Osteoblast (primary cell): ENCODE measurements at regions not wholly inside any gene's neighbourhood (a gene's known extent, or its start where the extent isn't known, plus 50 kb on each side); places are given as distances from the start of the nearest gene placed in this dataset.

ENCODE experiments used
- DNase-seq: peaks from one replicate; pipeline ENCODE4 v3.0.0; 2011; ENCODE audit warnings: low spot score, mixed read lengths; ENCODE audit not compliant: insufficient read length; ENCODE audit errors: missing footprints
- H2AFZ ChIP-seq: 2 replicates; pipeline ENCODE4 v1.6.0; 2011; ENCODE audit warnings: mild to moderate bottlenecking, low read length
- H3K27ac ChIP-seq: 2 replicates; pipeline ENCODE4 v1.5.1; 2011; ENCODE audit warnings: mild to moderate bottlenecking, low read depth, low read length, moderate library complexity
- H3K27me3 ChIP-seq: 2 replicates; pipeline ENCODE4 v1.6.0; 2012; ENCODE audit warnings: mild to moderate bottlenecking, control low read depth, inconsistent platforms, low read length, moderate library complexity; ENCODE audit not compliant: insufficient read depth
- H3K36me3 ChIP-seq: 2 replicates; pipeline ENCODE4 v1.5.1; 2011; ENCODE audit warnings: mild to moderate bottlenecking, low read length, control low read depth, moderate library complexity; ENCODE audit not compliant: insufficient read depth
- H3K4me1 ChIP-seq: 2 replicates; pipeline ENCODE4 v1.5.1; 2011; ENCODE audit warnings: mild to moderate bottlenecking, low read length, control low read depth, moderate library complexity; ENCODE audit not compliant: insufficient read depth
- H3K4me2 ChIP-seq: 2 replicates; pipeline ENCODE4 v1.6.0; 2011; ENCODE audit warnings: mild to moderate bottlenecking, low read length; ENCODE audit not compliant: insufficient read depth
- H3K4me3 ChIP-seq: fragments of 200-600 bp; sonication (generic); 3 replicates; pipeline ENCODE4 v1.5.1; 2012; ENCODE audit warnings: mild to moderate bottlenecking, low read length, inconsistent platforms; ENCODE audit not compliant: insufficient read depth
- H3K79me2 ChIP-seq: 2 replicates; pipeline ENCODE4 v1.6.0; 2012; ENCODE audit warnings: mild to moderate bottlenecking, low read length, control low read depth, inconsistent platforms; ENCODE audit not compliant: insufficient read depth
- H3K9me3 ChIP-seq: 2 replicates; pipeline ENCODE4 v1.5.1; 2011; ENCODE audit warnings: low read depth, low read length, control low read depth
- H4K20me1 ChIP-seq: 2 replicates; pipeline ENCODE4 v1.6.0; 2012; ENCODE audit warnings: mild to moderate bottlenecking, low read length, control low read depth; ENCODE audit not compliant: insufficient read depth
- TF ChIP-seq, protein P1 (sequence below): IDR thresholded peaks from 2 replicates; pipeline ENCODE4 v1.5.1; 2011; ENCODE audit warnings: mild to moderate bottlenecking, low read depth, low read length, moderate library complexity; ENCODE audit errors: extremely low read depth

DNA sequence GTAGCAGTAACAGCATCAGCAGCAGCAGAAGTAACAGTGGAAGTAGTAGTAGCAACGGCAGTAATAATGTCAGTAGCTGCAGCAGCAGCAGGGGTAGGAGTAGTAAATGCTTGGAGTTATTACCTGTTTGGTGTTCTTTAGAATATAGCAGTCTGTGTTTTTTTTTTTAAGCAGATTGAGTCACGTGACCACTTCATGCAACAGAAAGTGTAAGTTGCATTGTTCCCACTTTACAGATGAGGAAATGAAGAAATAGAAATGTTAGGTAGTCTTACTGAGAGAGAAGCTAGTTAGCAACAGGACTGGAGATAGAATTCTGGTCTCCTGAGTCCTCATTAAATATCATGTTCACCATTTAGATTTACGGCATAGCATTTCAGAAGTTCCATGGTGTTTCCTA is 358.2 kb downstream of the HAPSTR1 start:
- no peak overlapping the region for H3K4me2 ChIP-seq
- TF ChIP-seq, protein P1, sequence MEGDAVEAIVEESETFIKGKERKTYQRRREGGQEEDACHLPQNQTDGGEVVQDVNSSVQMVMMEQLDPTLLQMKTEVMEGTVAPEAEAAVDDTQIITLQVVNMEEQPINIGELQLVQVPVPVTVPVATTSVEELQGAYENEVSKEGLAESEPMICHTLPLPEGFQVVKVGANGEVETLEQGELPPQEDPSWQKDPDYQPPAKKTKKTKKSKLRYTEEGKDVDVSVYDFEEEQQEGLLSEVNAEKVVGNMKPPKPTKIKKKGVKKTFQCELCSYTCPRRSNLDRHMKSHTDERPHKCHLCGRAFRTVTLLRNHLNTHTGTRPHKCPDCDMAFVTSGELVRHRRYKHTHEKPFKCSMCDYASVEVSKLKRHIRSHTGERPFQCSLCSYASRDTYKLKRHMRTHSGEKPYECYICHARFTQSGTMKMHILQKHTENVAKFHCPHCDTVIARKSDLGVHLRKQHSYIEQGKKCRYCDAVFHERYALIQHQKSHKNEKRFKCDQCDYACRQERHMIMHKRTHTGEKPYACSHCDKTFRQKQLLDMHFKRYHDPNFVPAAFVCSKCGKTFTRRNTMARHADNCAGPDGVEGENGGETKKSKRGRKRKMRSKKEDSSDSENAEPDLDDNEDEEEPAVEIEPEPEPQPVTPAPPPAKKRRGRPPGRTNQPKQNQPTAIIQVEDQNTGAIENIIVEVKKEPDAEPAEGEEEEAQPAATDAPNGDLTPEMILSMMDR: no peak
- no peak for DNase-seq
- no peaks in the 10 kb centered on the region for H3K27me3 ChIP-seq
- peaks cover under 1% of the 10 kb centered on the region for H3K9me3 ChIP-seq
- no peaks in the 10 kb centered on the region for H4K20me1 ChIP-seq
- no peak overlapping the region for H3K4me3 ChIP-seq
- no peak overlapping the region for H3K27ac ChIP-seq
- no peaks in the 10 kb centered on the region for H3K36me3 ChIP-seq
- no peak overlapping the region for H2AFZ ChIP-seq
- no peaks in the 10 kb centered on the region for H3K79me2 ChIP-seq
- H3K4me1 ChIP-seq: no peaks in the 10 kb centered on the region

DNA sequence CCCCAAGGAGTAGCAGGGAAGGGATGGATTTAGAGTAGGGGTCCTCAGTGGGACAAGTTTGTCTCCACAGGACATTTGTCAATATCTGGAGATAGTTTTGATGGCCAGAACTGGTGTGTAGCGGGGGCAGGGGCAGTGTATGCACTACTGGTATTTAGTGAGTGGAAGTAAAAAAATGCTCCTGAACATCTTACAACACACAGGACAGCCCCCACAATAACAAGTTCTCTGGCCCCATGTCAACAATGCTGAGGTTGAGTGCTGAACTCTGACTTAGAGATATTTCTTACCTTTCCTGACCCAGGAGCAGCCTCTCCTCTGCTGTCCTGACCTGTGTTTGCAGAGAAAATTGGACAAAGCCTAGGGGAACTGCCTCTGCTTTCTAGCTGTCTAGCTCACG is 365.8 kb downstream of the HAPSTR1 start:
- H3K4me2 ChIP-seq: no peak overlapping the region
- H3K4me1 ChIP-seq: no peaks in the 10 kb centered on the region
- no peak overlapping the region for H3K4me3 ChIP-seq
- TF ChIP-seq, protein P1: no peak
- H3K27ac ChIP-seq: no peak overlapping the region
- no peaks in the 10 kb centered on the region for H3K36me3 ChIP-seq
- DNase-seq: no peak
- H3K27me3 ChIP-seq: no peaks in the 10 kb centered on the region
- no peaks in the 10 kb centered on the region for H4K20me1 ChIP-seq
- no peak overlapping the region for H2AFZ ChIP-seq
- H3K9me3 ChIP-seq: no peaks in the 10 kb centered on the region
- no peaks in the 10 kb centered on the region for H3K79me2 ChIP-seq

DNA sequence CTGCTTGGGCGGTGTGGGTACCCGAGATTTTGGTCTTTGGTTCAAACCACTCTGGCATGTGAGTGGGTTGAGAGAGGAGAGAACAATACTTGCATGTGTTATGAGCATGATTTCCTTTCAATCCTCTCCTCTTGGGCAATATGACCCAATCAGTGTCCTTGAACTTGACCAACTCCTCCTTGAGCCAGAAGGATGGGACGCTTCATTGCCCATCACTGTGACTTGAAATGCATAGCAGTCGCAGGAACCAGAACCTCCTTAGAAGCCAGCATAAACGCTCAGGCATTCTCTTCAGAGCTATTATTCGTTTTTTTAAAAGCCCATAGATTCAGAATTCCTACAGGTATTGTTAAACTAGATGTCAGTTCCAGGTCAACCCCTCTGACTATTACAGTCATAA is 367.4 kb downstream of the HAPSTR1 start:
- Histone ChIP-seq H3K4me2 (no peak overlapping the region), H4K20me1 (no peaks in the 10 kb centered on the region), H3K36me3 (no peaks in the 10 kb centered on the region), H3K27ac (no peak overlapping the region), H3K9me3 (no peaks in the 10 kb centered on the region), H3K27me3 (no peaks in the 10 kb centered on the region), H3K79me2 (no peaks in the 10 kb centered on the region), H2AFZ (no peak overlapping the region), H3K4me3 (no peak overlapping the region), H3K4me1 (no peaks in the 10 kb centered on the region)
- no peak for DNase-seq
- TF ChIP-seq, protein P1: no peak

DNA sequence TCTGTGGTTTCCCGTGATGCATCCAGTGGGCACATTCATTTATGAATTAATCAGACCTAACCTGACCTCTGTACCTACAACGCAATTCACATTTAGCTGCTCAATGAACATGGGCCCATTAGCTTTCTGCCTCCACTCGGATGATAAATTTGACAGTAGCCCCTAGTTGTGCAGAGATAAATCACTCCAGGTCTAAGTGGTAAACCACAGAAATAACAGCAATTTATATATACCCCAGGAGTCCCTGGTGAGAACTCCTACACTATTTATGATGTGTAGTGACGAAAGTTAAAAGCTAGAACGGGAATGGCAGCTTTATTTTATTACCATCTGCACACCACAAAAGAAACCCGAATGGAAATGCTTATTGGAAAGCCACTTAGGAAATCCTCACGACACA is 371.5 kb downstream of the HAPSTR1 start:
- Histone ChIP-seq H3K36me3 (no peaks in the 10 kb centered on the region), H3K4me3 (no peak overlapping the region), H3K4me1 (no peaks in the 10 kb centered on the region), H3K4me2 (no peak overlapping the region), H3K79me2 (no peaks in the 10 kb centered on the region), H3K27me3 (no peaks in the 10 kb centered on the region), H2AFZ (no peak overlapping the region), H3K27ac (no peak overlapping the region), H3K9me3 (no peaks in the 10 kb centered on the region), H4K20me1 (no peaks in the 10 kb centered on the region)
- TF ChIP-seq, protein P1: no peak
- DNase-seq: no peak
